HG03565 (cell line): ENCODE measurements at regions not wholly inside any gene's neighbourhood (a gene's known extent, or its start where the extent isn't known, plus 50 kb on each side); places are given as distances from the start of the nearest gene placed in this dataset.
"Not testable (repeated sequence)": the region's sequence is repeated elsewhere in the genome, so short reads cannot be mapped to it uniquely, and the experiment has no call there.

Source experiments
- ATAC-seq: cut with Tn5 transposase; IDR thresholded peaks from one replicate; pipeline ENCODE4 v1.9.1; 2021; ENCODE audit warnings: mild to moderate bottlenecking, moderate library complexity; ENCODE audit not compliant: unreplicated experiment

DNA sequence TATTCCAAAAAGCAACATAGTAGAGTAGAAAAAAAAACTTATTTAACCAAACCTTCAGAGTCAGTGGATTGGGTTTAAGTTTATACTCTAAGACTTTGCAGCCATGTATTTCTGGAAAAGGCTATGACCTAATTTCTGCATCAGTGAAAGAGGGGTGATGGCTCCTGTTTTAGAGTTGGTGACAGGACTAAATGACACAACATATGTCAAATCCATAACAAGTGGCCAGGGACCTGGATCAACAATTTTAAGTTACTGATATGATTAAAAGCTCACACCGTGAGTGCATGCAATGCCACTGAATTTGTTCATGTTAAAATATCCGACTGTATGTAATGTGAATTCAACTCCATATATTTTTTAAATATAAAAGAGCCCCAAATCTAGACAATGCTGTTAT is 390.6 kb downstream of the TNS3 start:
- ATAC-seq = no peak

DNA sequence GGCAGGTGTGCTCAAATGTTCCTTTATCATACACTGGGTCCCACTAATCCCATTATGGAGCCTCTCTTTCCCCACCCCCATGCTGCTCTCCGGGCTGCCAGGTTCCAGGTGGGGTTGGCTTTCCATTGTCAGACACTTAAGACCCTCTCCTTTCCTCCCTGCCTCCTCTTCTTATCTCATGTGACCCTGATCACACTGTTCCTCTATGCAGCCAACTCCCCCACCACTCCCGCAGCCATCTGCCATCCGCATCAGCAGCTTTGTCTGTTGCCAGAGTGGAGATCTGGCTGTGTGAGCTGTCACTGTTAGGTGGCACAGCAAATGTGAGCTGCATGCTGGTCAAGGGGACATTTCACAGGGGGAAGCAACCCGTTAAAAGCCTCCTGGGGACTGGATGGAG is 391.4 kb downstream of the TNS3 start:
- ATAC-seq = no peak

DNA sequence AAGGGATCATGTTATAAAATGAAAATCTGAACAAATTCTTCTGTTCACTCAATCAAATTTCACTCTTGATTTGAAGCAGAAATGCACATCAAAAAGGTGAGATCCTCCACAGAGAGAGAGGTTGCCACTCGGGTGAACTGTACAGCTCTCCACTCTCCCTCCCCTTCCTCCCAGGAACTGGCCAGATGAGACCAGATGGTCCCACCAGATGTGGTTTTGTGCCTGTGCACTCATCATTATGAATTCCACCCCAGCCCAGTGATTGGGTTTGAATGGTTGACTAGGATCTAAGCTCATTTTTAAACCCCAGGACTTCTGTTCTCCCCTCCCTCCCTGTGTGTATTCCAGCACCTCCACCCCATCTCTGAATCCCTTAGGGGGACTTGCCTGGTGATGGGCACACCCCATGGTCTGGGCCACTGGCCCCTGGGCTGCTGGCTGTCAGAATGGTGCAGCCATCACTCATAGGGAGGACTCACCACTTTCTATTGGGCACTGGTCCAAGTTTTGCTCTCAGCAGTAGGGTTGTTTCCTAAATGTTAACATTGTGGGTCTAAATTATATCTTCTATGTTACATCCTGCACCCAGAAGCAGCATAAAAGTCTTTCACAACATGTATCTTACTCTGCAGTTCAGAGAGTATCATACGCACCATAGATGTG is 393.1 kb downstream of the TNS3 start:
- ATAC-seq = no peak

DNA sequence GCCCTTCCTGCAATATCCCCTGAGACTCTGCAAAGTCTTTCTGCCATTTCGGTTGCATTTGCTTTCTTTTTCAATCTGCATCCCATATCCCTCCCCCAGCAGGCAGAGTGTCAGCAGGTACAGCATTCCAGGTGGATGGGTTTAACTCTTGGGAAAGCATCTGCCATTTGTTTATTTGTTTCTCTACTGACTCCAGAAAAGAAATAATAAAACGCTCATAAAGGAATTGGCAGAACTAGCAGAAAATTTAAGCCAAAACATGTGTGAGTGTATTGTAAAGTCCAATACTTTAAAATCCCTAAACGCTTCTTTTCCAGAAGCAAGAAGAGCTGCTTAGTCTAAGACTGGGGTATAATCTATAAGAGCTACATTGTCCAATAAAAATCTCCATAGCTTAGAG is 393.8 kb downstream of the TNS3 start:
- ATAC-seq = no peak

DNA sequence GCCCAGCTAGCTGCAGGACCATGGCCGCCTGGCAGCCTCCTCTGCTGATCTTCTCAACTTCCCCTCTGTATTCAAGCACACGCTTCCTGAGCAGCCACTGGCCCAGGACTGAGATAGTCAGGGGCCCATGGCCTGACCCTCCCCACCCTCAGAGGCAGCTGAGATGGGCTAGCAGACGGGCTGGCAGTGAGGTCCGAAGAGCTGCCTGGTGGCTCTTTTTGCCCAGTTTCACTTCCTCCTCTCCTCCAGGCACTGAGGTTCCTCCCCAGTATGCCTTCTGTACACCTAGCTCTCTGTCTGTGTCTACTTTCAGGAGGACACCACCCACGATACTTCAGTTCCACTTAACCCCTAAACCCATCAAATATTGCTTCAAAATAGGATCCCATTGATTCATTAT is 395.6 kb downstream of the TNS3 start:
- peak; percentile 83 for ATAC-seq

DNA sequence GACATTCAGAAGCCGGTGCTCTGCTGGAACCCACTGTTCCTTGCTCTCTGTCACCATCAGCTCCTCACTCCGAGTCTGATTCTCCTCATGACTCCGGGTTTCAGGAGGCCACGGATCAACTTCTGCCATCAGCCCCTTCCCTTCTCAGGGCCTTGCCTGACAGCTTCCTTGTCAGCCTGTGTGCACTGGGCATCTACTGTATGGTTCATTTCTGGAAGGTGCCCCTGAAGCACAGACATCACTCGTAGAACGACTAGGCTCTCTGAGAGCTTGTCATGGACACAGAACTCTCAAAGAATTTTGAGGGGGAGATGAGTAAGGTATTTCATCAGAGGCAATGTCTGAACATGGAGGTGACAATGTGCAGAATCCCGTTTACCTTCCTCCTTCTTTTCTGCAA is 396.1 kb downstream of the TNS3 start:
- ATAC-seq = no peak

DNA sequence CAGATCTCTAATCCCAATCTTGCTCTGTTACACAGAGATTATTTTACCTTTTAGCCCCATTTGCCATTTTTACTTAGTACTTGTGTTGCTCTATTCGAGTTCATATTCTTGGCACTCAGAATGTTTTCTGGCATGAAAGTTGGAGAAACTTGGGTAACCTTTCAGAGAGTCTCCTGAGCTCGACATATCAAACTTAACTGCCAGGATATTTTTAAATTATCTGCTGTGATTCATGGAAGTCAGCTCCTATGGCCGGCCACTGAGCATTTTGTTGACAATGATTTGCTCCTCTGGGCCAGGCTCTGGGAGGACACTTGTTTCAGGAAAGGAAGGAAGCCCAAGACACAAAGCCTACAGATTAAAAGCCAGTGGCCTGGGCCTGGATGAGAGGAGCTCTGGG is 396.7 kb downstream of the TNS3 start:
- no peak for ATAC-seq

DNA sequence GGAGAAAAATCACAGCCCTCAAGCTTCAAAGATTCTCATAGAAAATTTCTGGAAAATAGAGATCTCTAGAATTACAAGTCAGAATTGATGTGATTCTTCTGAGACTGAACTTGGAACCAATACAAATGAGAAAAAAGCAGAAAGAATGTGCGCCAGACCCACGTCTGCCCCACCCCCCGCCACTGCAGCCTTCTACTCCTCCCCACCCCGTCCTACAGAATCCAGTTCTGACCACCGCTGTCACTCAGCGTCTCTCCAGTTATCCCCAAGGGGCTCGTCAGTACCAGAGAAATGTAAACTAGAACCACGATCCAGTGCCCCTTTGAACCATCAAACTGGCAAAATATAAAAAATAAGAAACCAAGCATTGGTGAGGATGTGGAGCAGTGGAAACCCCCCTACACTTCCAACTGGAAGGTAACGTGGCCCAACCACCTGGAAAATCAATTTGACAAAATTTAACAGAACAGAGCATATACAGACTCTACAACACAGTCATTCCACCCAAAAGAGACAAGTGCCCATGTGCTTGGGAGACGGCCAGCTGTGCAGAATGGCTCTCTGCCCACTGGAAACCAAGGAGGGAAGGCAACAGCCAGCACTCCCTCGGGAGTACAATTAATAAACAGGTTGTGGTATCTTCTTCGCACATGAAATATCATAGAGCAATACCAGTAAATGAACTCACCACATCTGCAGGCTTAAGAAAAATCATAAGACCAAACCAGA is 397.9 kb downstream of the TNS3 start:
- ATAC-seq = no peak

DNA sequence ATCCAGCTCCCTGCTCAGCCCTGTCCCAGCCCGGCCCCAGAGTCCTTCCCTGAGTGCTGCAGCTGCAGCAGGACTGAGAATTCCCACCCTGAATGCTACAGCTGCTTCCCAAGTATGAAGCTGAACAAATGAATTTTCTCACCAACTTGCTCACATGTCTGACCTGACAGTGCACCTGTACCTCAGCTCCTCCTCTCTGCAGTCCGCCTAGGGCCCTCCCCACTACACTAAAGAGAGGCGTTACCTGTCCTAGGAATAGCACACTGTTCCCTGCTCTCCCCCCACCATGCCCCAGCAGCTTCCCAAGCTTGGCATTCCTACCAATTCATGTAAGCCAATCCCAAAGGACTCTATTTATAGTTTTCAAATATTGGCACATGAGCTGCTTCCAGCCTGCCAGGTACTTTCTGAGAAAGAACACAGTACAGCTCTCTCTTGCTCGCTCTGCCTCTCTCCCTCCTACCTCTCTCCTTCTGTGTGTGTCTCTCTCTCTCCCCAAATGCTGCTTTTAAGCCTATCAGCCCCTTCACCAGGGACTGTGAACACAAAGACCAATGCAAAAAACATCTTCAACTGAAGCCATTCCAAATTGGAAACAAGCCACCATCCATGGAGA is 400.1 kb downstream of the TNS3 start:
- ATAC-seq = no peak

DNA sequence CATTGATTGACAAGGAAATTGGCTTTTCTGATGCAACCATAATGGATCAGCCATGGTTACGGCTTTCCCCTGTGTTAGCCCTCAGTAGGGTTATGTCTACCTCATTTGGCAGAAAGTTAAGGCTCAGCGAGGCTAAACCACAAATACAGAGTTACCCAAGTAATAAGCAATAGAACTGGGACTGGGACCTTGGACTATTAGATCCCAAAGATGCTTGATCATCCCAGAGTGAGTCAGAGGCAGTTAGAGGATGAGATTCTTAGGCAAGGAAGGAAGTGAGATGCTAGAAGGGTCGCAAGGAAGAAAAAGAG is 401.4 kb downstream of the TNS3 start:
- no peak for ATAC-seq

DNA sequence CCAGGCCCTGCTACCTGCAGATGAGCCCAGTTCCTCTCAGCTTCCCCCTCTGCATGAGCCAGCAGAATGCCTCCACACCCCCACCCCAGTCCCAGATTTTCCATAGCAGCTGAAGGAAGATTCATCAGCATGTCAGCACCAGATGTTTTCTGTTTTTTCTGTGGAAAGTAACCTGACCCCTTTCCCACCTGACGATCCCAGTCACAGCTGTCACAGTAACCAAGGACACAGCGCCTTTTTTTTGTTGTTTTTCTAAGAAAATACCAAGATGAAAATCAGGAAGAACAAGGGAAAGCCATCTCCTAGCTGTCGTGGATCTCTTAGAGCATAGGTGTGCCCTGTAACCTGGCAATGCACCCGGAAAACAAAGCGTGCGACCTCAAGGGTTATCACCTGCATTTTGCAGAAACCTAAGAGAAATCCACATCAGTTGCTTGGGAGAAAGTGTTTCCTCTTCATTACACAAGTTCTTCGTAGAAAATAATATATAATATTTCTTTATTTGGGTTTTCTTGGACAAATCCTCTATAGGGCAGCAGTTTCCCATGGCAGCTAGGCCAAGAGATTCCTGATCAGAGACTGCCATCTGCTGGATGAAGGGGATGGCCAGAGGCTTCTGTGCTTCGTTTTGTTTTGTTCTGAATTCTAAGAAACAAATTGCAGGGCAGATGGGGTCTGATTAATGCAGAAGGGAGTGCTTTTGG is 401.9 kb downstream of the TNS3 start:
- ATAC-seq = no peak

DNA sequence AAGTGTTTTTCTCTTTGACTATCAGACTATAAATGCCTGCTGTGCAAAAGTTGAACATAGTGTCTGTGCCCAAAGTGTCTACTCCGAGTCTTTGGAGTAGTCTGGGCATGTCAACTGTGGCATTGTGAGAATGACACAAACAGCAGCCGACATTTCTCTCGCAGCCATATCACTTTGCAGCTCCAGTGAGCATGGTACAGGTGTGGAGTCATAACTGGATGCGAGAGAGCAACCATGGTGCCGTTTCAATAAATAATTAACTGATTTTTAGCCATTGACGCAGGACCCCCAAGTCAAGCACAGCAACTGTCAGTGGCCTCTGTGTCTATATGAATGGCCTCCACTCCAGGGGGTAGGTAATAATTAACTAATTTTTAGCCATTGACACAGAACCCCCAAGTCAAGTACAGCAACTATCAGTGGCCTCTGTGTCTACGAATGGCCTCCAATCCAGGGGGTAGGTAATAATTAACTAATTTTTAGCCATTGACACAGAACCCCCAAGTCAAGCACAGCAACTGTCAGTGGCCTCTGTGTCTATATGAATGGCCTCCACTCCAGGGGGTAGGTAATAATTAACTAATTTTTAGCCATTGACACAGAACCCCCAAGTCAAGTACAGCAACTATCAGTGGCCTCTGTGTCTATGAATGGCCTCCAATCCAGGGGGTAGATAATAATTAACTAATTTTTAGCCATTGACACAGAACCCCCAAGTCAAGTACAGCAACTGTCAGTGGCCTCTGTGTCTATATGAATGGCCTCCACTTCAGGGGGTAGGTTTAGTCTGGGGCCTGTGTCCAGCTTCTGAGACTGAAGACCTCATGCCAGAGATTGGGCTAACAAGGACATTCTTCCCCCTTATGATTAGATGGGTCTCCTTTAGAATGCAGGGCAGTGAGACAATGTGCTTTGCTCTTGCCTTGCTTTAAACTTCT is 409.0 kb downstream of the TNS3 start:
- not testable (repeated sequence) for ATAC-seq

DNA sequence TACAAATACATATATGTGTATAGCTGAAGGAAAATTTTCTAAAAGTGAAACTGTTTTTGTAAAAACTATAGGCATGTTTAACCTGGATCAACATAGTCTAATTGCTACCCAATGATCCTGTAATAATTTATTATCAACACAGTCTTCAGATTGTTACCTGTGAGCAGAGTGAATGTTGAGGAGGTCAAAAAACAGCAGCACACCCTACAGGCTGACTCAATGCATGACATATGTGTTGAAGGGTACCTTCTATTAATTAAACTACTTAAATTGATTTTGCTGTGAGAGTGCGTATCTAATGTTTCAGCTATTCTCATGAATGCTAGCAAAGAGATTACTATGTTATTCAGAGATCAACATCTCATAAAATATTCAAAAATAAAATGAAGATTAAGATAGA is 411.4 kb downstream of the TNS3 start:
- no peak for ATAC-seq

DNA sequence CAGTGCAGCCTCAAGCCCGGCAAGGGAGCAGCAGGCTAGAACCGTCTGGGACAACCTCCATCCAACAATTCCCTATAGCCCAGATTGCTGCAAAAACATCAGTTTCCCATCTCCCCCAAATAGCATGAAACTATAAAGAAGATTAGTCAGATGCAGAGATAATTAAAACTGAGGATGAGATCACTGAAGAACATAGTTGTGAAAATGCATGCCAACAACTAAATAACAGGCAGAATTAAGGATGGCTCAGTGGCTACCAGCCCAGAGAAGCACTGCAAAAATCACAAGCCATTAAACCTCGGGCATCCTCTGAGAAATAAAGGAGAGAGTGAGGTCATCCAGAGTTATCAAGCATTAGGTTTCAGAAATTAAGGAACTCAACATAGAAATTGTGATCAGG is 427.1 kb downstream of the TNS3 start:
- no peak for ATAC-seq

DNA sequence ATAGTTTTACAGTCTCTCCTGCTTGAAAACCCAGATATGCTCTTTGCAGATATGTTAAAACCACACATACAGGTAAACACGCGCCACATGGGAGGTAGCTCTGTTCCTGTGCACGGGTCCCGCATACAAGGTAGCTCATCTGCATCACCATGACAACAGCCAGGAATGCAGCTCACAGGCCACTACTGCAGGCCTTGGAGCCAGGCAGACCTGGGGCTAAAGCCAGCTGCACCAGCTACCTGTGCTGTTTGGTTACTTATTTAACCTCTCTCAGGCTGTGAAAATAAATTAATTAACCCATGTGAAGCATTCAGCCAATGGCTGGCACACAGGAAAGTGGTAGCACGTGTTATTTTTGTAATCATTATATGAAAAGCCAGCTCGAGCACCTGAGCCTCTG is 428.3 kb downstream of the TNS3 start:
- ATAC-seq = no peak

DNA sequence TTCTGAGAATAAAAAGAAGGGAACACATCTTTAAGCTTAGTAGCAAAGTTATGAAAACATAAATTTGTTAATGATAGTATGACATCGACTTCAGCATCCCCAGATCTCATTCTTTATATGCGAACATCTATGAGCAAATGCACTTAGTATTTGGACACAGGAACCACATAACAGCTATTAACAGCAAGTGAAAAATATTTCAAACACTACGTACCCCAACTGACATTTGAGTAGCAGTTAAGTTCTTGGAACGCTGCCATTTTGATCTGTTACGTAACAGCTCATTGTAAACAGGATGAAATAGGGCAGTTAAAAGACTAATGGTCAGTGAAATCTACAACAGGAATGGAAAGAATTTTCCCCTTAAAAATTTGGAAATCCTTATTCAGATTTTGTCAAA is 428.9 kb downstream of the TNS3 start:
- no peak for ATAC-seq

DNA sequence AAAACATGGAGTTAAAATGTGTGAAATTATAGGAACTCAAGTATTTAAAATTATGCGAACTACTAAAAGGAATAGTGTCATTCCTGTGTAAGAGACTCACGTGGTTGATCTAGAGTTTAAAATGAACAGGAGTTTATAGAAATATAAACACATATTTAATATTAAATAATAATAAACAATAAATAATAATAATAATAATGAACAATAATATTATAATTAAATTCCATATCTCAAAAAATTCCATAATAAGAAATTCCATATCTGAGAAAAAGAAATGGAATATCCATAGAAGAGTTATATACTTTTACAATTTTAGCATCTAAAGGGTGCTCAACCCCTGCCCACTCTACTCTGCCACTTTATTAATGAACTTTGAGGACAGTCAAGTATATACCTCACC is 429.6 kb downstream of the TNS3 start:
- no peak for ATAC-seq

DNA sequence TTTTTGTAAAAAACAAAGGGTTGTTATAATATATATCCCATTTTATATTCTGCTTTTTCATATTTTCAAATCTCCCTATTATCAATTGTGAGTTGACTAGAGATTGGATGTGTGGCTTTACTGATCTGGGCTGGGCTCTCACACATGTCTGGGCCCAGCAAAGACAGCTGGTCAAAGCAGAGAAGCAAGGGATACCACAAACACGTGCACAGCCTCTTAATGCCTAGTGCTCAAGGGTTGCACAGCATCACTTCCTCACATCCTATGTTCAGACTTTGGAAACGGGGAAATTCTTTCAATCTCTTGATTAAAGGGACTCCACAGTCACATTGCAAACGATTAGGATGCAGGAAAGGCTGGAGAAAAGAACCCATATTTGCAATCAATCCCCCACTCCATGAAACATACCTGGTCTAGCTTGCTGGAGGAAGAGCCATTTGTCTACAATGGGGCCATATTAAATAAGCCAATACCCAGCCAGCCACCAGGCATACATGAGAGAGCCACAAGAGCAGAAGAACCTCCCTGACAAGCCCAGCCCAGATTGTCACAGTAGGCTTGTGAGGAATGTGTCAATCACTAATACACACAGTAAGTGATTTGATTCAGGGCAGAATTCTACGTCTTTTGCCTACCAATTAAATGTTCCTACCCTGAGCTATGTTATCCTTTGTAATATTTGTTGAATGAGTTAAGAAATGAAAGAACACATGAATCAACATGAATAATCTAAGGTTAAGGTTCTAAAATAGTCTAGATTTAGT is 431.2 kb downstream of the TNS3 start:
- ATAC-seq = no peak

DNA sequence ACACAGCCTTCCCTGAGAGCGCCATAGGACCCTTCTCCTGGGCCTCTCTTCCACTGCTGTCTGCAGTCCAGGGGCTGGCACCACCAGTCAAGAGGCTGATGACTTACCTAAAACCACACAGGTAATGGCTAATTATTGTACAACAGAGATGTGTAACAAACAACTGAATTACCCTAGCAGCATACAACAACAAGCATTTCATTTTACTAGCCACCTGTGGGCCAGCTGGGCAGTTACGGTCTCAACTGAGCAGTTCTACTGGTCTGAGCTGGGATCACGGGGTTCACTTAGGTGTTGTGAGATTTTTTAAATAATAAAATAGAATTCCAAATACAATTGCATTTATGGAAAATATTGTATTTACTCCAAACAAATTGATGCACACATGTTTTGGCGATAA is 431.9 kb downstream of the TNS3 start:
- no peak for ATAC-seq

DNA sequence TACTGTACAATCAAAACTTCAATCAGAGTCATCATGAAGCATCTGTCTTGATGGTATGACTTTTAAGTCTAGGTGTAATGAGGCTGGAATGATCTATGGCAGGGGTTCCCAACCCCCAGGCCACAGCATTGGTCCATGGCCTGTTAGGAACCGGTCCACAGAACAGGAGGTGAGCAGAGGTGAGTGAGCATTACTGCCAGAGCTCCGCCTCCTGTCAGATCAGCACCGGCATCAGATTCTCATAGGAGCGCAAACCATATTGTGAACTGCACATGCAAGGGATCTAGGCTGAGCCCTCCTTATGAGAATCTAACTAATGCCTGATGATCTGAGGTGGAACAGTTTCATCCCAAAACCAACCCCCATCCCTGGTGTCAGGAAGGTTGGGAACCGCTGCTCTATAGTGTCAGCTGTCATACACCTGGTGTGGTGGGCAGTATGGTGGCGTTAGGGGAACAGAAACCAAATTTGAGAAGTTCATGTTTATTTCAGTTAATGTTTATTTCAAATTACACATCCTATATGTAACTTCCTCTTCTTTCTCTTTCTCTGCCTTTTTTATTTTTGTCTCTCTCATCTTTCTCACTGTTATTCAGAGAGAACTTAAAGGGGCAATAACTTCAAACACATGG is 432.6 kb downstream of the TNS3 start:
- peak; percentile 53 for ATAC-seq
